Left lung (tissue), 4 donors: ENCODE measurements at regions not wholly inside any gene's neighbourhood (a gene's known extent, or its start where the extent isn't known, plus 50 kb on each side); places are given as distances from the start of the nearest gene placed in this dataset.
"Not testable (repeated sequence)": the region's sequence is repeated elsewhere in the genome, so short reads cannot be mapped to it uniquely, and the experiment has no call there.

Source experiments
- ATAC-seq: fragments of 200-7000 bp; cut with Tn5 transposase; one replicate; pipeline ENCODE4 v1.9.1; 2020; ENCODE audit warnings: moderate library complexity
- DNase-seq, 4 donors: peaks; one replicate each; pipeline ENCODE4 v3.0.0-alpha.2; 2013 to 2020
- H3K27ac ChIP-seq, 2 donors: fragments of 200-600 bp; sonication (generic) in 1 of 2; one replicate each; pipeline versions ENCODE4 v1.5.0 to v1.8.0; 2020 to 2021
- H3K27me3 ChIP-seq, 2 donors: fragments of 200-600 bp; sonication (generic) in 1 of 2; one replicate each; pipeline versions ENCODE4 v1.5.0 to v1.8.0; 2020 to 2021
- H3K36me3 ChIP-seq, 2 donors: fragments of 200-600 bp; sonication (generic) in 1 of 2; one replicate each; pipeline versions ENCODE4 v1.5.0 to v1.8.0; 2020 to 2021
- H3K4me1 ChIP-seq, 2 donors: fragments of 200-600 bp; one replicate each; pipeline ENCODE4 v1.8.0; 2021
- H3K4me3 ChIP-seq, 2 donors: fragments of 200-600 bp; sonication (generic) in 1 of 2; one replicate each; pipeline versions ENCODE4 v1.5.0 to v1.8.0; 2020 to 2021; ENCODE audit warnings: mild to moderate bottlenecking in 1 of 2
- H3K9me3 ChIP-seq, 2 donors: fragments of 200-600 bp; sonication (generic) in 1 of 2; one replicate each; pipeline versions ENCODE4 v1.5.0 to v1.8.0; 2020 to 2021
- intact Hi-C, 2 donors: fragments of 100-400 bp; cut with DNase I; formaldehyde crosslinking; loops; one replicate each; pipeline versions ENCODE4 v1.11.2 to v1.14.2; 2022
- TF ChIP-seq, protein P1 (sequence below), 2 donors: fragments of 200-600 bp; sonication (generic) in 1 of 2; IDR thresholded peaks; one replicate each; pipeline versions ENCODE4 v1.5.0 to v1.8.0; 2021; ENCODE audit warnings: antibody characterized with exemption in 2 of 2
- donor health status: DM: no; HTN: yes; CAD: no.
- donor health status: DM: no; HTN: no; CAD: no.

DNA sequence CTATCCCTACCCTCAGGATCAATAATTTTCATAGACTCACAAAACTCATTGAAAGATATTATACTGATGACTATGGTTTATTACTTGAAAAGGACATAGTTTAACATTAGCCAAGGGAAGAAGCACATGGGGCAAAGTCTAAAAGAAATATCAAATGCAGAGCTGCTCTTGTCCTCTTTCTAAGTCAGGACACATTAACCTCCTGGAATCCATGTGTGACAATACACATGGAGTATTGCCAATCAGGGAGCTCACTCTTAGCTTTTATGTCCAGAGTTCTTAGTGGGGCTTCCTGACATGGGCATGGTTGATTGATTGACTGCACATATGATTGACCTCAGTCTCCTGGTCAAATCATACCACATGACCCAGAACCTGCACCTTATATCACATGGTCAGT lies 165.5 kb upstream of the COX7C start:
- no peak for DNase-seq
- Histone ChIP-seq H3K4me3 (no peak overlapping the region), H3K27ac (no peak overlapping the region), H3K36me3 (no peaks in the 10 kb centered on the region), H3K4me1 (no peaks in the 10 kb centered on the region), H3K9me3 (peaks cover 0 to 11% of the 10 kb centered on the region in 2 donors), H3K27me3 (no peaks in the 10 kb centered on the region)
- no peak for ATAC-seq
- TF ChIP-seq, protein P1, sequence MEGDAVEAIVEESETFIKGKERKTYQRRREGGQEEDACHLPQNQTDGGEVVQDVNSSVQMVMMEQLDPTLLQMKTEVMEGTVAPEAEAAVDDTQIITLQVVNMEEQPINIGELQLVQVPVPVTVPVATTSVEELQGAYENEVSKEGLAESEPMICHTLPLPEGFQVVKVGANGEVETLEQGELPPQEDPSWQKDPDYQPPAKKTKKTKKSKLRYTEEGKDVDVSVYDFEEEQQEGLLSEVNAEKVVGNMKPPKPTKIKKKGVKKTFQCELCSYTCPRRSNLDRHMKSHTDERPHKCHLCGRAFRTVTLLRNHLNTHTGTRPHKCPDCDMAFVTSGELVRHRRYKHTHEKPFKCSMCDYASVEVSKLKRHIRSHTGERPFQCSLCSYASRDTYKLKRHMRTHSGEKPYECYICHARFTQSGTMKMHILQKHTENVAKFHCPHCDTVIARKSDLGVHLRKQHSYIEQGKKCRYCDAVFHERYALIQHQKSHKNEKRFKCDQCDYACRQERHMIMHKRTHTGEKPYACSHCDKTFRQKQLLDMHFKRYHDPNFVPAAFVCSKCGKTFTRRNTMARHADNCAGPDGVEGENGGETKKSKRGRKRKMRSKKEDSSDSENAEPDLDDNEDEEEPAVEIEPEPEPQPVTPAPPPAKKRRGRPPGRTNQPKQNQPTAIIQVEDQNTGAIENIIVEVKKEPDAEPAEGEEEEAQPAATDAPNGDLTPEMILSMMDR (IDR thresholded peaks at IDR 0.05) = no peak
- intact Hi-C loops = no loop called here

DNA sequence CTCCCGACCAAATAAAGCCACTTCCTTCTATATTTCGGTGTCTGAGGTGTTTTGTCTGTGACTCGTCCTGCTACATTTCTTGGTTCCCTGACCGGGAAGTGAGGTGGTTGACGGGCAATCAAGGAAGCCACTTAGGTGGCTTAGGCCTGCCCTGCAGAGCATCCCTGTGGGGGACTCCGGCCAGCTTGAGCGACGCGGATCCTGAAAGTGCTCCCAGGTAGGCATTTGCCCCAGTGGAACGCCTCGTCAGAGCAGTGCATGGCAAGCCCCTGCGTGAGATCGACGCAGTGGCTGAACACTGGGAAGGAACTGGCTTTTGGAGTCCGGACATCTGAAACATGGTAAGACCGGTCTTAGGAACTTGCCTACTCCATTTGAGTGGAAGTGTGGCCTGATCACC lies 157.2 kb upstream of the COX7C start:
- TF ChIP-seq, protein P1 (IDR thresholded peaks at IDR 0.05) = no peak
- intact Hi-C loops = no loop called here
- Histone ChIP-seq H3K27ac (no peak overlapping the region), H3K9me3 (peaks cover 0 to 59% of the 10 kb centered on the region in 2 donors), H3K4me1 (no peaks in the 10 kb centered on the region), H3K4me3 (no peak overlapping the region), H3K36me3 (no peaks in the 10 kb centered on the region), H3K27me3 (no peaks in the 10 kb centered on the region)
- ATAC-seq (no peak), DNase-seq (no peak)

DNA sequence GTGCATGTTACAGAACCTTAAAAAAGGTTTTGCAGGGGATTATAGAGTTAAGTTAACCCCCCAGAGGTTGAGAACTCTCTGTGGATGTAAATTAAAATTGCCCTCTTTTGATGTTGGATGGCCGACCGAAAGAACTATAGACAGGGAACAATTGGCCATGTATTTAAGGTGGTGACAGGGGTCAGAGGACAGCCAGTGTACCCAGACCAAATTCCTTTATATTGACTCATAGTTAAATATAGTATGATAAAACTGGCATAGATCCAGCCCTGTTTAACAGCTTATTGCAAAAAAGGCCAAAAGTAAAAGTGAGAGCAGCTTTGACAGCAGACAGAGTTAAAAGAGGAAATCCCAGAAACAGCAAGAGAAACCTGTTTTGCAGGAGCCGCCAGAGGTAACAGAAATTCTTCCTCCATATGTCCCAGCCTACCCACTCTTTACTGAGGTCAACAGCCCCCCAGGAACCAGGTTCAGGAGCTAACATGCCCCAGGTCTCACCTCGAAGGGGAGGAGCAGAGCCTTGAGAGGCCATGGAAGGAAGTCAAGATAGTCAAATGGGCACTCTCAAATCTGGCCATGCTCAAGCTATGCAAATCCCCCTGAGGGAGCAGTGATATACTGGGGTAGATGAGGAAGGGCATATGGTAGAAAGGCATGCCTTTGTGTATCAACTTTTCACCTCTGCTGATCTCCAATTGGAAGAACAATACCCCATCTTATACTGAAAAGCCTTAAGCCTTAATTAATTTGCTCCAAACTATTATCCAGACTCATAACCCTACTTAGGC lies 156.4 kb upstream of the COX7C start:
- intact Hi-C loops = no loop called here
- ATAC-seq (peak; percentile 40), DNase-seq (peak in 2 of 4 donors; percentile 25 to 51)
- no peaks in the 10 kb centered on the region for H3K36me3 ChIP-seq
- H3K9me3 ChIP-seq = peaks cover 0 to 58% of the 10 kb centered on the region in 2 donors
- no peaks in the 10 kb centered on the region for H3K4me1 ChIP-seq
- no peak overlapping the region for H3K27ac ChIP-seq
- no peaks in the 10 kb centered on the region for H3K27me3 ChIP-seq
- TF ChIP-seq, protein P1 (IDR thresholded peaks at IDR 0.05) = no peak
- no peak overlapping the region for H3K4me3 ChIP-seq

DNA sequence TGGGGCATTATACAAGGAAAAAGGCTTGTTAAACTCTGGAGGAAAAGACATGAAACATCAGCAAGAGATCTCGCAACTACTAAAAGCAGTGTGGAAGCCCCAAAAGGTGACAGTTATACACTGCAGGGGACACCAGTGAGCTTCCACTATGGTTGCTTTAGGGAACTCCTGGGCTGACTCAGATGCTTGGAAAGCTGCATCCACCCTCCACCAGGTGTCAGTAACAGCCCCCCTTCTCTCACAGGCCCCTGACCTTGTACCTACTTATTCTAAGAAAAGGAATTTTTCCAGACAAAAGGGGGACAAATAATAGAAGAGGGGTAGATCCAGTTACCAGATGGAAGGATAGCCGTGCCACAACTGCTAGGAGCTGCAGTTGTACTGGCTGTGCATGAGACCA lies 154.4 kb upstream of the COX7C start:
- Histone ChIP-seq H3K27ac (no peak overlapping the region), H3K9me3 (peaks cover 0 to 65% of the 10 kb centered on the region in 2 donors), H3K4me3 (no peak overlapping the region), H3K27me3 (no peaks in the 10 kb centered on the region), H3K36me3 (no peaks in the 10 kb centered on the region), H3K4me1 (no peaks in the 10 kb centered on the region)
- ATAC-seq (no peak), DNase-seq (no peak)
- intact Hi-C loops = no loop called here
- TF ChIP-seq, protein P1 (IDR thresholded peaks at IDR 0.05) = no peak

DNA sequence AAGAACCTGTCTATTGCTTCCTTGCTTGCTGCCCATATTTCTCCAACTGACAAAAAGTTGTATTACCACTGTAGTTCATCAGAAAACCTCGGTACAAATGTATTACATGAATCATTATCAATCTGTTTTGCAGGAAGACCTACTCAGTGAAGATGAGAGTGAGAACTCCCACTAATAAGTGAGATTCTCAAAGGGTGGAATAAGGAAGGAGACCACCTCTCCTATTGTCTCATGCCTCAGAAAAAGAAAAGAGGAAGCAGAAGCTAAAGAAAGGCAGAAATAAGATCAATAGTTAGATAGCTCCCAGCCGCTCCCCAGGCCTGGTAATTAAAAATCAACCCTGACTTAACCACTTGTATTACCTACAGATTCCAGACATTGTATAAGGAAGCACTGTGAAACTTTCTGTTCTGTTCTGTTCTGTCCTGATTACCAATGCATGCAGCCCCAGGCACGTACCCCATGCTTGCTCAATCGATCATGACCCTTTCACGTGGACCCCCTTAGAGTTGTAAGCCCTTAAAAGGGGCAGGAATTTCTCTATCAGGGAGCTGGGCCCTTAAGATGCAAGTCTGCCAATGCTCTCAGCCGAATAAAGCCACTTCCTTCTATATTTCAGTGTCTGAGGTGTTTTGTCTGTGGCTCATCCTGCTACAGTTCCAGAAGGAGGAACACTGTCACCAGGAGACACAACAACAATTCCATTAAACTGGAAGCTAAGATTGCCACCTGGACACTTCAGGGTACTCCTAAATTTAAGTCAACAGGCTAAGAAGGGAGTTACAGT lies 152.5 kb upstream of the COX7C start:
- intact Hi-C loops = no loop called here
- no peaks in the 10 kb centered on the region for H3K36me3 ChIP-seq
- no peak for DNase-seq
- no peak overlapping the region for H3K4me3 ChIP-seq
- no peak for ATAC-seq
- TF ChIP-seq, protein P1 (IDR thresholded peaks at IDR 0.05) = no peak
- H3K9me3 ChIP-seq = peaks cover 0 to 57% of the 10 kb centered on the region in 2 donors
- no peaks in the 10 kb centered on the region for H3K4me1 ChIP-seq
- H3K27me3 ChIP-seq = no peaks in the 10 kb centered on the region
- H3K27ac ChIP-seq = no peak overlapping the region

DNA sequence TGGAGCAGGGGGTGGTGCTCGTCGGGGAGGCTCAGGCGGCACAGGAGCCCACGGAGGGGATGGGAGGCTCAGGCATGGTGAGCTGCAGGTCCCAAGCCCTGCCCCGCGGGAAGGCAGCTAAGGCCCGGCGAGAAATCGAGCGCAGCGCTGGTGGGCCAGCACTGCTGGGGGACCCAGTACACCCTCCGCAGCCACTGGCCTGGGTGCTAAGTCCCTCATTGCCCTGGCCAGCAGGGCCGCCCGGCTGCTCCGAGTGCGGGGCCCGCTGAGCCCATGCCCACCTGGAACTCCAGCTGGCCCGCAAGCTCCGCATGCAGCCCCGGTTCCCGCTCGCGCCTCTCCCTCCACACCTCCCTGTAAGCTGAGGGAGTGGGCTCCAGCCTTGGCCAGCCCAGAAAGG lies 151.0 kb upstream of the COX7C start:
- DNase-seq = peak in 1 of 4 donors; percentile 63

More for the DNA sequence above, 151.0 kb upstream of the COX7C start:
- ATAC-seq, H3K27me3 ChIP-seq, H3K4me3 ChIP-seq, H3K27ac ChIP-seq, H3K4me1 ChIP-seq, H3K36me3 ChIP-seq, intact Hi-C loops: not testable (repeated sequence)
- H3K9me3 ChIP-seq = peaks cover 0 to 52% of the 10 kb centered on the region in 2 donors
